ENCODE measurements at regions not wholly inside any gene's neighbourhood (a gene's known extent, or its start where the extent isn't known, plus 50 kb on each side); places are given as distances from the start of the nearest gene placed in this dataset.
A peak's percentile ranks its signal among the peaks of the same experiment; 100 is the strongest.

GRCh38 chr4:154143720-154144119 is 347.9 kb downstream of the DCHS2 start:
- intact Hi-C loops (cut with DNase I; ENCODE audit: low total_unique reads) = no loop called here
- Histone ChIP-seq H3K4me3 (no peak overlapping the region), H3K9me3 (no peaks in the 10 kb centered on the region), H3K36me3 (ENCODE audit: low read depth, missing control alignments) (no peaks in the 10 kb centered on the region), H3K27me3 (no peaks in the 10 kb centered on the region), H3K27ac (no peak overlapping the region), H3K4me1 (no peaks in the 10 kb centered on the region)
- TF ChIP-seq POLR2A (IDR thresholded peaks at IDR 0.05) = no peak
- TF ChIP-seq, protein P1, sequence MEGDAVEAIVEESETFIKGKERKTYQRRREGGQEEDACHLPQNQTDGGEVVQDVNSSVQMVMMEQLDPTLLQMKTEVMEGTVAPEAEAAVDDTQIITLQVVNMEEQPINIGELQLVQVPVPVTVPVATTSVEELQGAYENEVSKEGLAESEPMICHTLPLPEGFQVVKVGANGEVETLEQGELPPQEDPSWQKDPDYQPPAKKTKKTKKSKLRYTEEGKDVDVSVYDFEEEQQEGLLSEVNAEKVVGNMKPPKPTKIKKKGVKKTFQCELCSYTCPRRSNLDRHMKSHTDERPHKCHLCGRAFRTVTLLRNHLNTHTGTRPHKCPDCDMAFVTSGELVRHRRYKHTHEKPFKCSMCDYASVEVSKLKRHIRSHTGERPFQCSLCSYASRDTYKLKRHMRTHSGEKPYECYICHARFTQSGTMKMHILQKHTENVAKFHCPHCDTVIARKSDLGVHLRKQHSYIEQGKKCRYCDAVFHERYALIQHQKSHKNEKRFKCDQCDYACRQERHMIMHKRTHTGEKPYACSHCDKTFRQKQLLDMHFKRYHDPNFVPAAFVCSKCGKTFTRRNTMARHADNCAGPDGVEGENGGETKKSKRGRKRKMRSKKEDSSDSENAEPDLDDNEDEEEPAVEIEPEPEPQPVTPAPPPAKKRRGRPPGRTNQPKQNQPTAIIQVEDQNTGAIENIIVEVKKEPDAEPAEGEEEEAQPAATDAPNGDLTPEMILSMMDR (IDR thresholded peaks at IDR 0.05) = no peak
- WGBS, 2 donors = 42 to 77% methylated on average over 6 of the region's 6 CpGs
- no peak for DNase-seq

DNA sequence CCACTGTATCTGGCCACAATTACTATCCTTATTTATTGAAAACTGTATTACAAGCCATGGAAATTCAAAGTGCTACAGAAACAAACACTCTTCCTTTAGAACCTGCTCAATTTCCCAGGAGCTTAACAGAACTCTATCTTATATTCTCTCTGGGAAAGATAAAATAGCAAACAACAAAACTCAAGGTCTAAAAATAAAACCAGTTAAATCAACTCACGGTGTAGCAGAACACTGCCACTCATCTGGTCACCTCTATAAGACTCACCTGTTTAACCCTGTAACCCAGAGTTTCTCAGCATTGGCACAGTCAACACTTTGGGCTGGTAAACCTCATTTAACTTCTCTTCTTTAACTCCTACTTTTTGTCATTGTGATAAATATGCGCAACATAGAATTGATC is 348.9 kb downstream of the DCHS2 start:
- Histone ChIP-seq H3K4me1 (no peaks in the 10 kb centered on the region), H3K4me3 (no peak overlapping the region), H3K36me3 (ENCODE audit: low read depth, missing control alignments) (no peaks in the 10 kb centered on the region), H3K9me3 (no peaks in the 10 kb centered on the region), H3K27ac (no peak overlapping the region), H3K27me3 (no peaks in the 10 kb centered on the region)
- no peak for TF ChIP-seq POLR2A (IDR thresholded peaks at IDR 0.05)
- TF ChIP-seq, protein P1 (IDR thresholded peaks at IDR 0.05) = no peak
- 63 to 78% methylated on average over 2 of the region's 2 CpGs for WGBS, 2 donors
- no peak for DNase-seq
- intact Hi-C loops (cut with DNase I; ENCODE audit: low total_unique reads) = no loop called here

GRCh38 chr4:154140869-154141268 is 350.7 kb downstream of the DCHS2 start:
- no peaks in the 10 kb centered on the region for H3K27me3 ChIP-seq
- 81 to 95% methylated on average over 3 of the region's 3 CpGs for WGBS, 2 donors
- no peak overlapping the region for H3K27ac ChIP-seq
- DNase-seq = no peak
- TF ChIP-seq, protein P1 (IDR thresholded peaks at IDR 0.05) = no peak
- no peaks in the 10 kb centered on the region for H3K9me3 ChIP-seq
- H3K4me3 ChIP-seq = no peak overlapping the region
- intact Hi-C loops (cut with DNase I; ENCODE audit: low total_unique reads) = no loop called here
- no peaks in the 10 kb centered on the region for H3K36me3 ChIP-seq (ENCODE audit: low read depth, missing control alignments)
- H3K4me1 ChIP-seq = no peaks in the 10 kb centered on the region

DNA sequence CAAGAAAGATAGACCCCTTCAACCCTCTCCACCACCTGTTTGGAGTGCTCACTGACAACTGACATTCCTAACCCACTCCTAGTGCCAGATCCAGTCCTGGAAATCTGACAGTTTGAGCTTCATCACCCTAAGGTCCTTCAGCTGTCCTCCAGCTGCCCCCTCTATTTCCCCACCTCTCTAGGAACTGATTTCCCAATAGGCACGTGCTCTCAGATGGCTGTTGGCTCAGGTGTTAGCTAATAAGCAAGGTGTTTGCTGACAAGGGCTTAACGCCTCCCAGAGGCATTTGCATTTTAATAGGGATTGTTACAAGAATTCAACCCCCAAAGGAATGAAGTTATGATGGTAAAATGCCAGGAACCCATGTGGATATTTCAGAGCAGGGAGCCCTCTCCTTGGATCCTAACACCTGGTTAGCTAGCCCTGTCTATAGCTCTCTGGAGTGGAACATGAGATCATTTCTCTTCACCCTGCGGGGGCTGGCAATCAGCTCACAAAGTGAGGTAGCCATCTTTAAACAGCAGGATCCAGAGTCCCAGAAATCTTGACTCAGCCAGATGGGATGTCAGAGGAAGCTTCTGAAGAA is 348.5 kb upstream of the SFRP2 start:
- TF ChIP-seq, protein P1 (IDR thresholded peaks at IDR 0.05) = no peak
- TF ChIP-seq POLR2A (IDR thresholded peaks at IDR 0.05) = no peak
- Histone ChIP-seq H3K9me3 (no peaks in the 10 kb centered on the region), H3K27ac (no peak overlapping the region), H3K36me3 (ENCODE audit: low read depth, missing control alignments) (no peaks in the 10 kb centered on the region), H3K4me3 (no peak overlapping the region), H3K4me1 (no peaks in the 10 kb centered on the region), H3K27me3 (no peaks in the 10 kb centered on the region)
- DNase-seq = no peak
- intact Hi-C loops (cut with DNase I; ENCODE audit: low total_unique reads) = no loop called here
- 77 to 84% methylated on average over 3 of the region's 3 CpGs for WGBS, 2 donors

- H3K4me1 ChIP-seq = no peaks in the 10 kb centered on the region
- peak overlapping the region in 1 of 2 donors; percentile 41 for H3K4me3 ChIP-seq
- no peak for DNase-seq
- H3K27ac ChIP-seq = no peak overlapping the region
- no peaks in the 10 kb centered on the region for H3K9me3 ChIP-seq
- H3K36me3 ChIP-seq (ENCODE audit: low read depth, missing control alignments) = no peaks in the 10 kb centered on the region
- H3K27me3 ChIP-seq = no peaks in the 10 kb centered on the region
- no peak for TF ChIP-seq POLR2A (IDR thresholded peaks at IDR 0.05)
- TF ChIP-seq, protein P1 (IDR thresholded peaks at IDR 0.05) = no peak
- intact Hi-C loops (cut with DNase I; ENCODE audit: low total_unique reads) = no loop called here
- WGBS, 2 donors = 58 to 88% methylated on average over 18 of the region's 18 CpGs
Observed at GRCh38 chr4:154135576-154135975, 346.7 kb upstream of the SFRP2 start.

Data from testis (tissue), 2 donors.